K562 (cell line): ENCODE measurements at regions not wholly inside any gene's neighbourhood (a gene's known extent, or its start where the extent isn't known, plus 50 kb on each side); places are given as distances from the start of the nearest gene placed in this dataset.

Source experiments
- ATAC-seq: fragments of 200-7000 bp; cut with Tn5 transposase; 3 replicates; pipeline ENCODE4 v1.9.1; 2020; ENCODE audit warnings: moderate library complexity
- BruUV-seq: library from RNA; stranded (reverse); fragments of 400-500 nt; replicated peaks from 2 replicates; lab custom pipeline; 2021; lab: Mats Ljungman, UMichigan
- CTCF ChIA-PET: fragments of 300-600 bp; formaldehyde crosslinking; extraction: SDS; loops from one replicate; lab custom pipeline; 2021; ENCODE audit warnings: low intra/inter-chr PET ratio; lab: Yijun Ruan, JAX
- POLR2A ChIA-PET: fragments of 300-600, 350-650 bp; sonication (Branson Sonifier 250); formaldehyde crosslinking; extraction: SDS; loops from one replicate; lab custom pipeline; 2021; ENCODE audit warnings: antibody characterized with exemption, inconsistent platforms; lab: Yijun Ruan, JAX
- DNase-seq, 4 experiments: peaks; one replicate each; pipeline versions ENCODE4 v3.0.0 to v3.0.0-alpha.2; 2011 to 2018; ENCODE audit warnings: low spot score in 3 of 4, mixed read lengths in 3 of 4; ENCODE audit errors: extremely low read depth in 1 of 4
- FAIRE-seq: peaks from 2 replicates; lab custom pipeline; 2011; peaks lifted over from hg19 to GRCh38; lab: Jason Lieb, UNC
- H2AFZ ChIP-seq: 2 replicates; pipeline ENCODE4 v1.6.0; 2011; ENCODE audit warnings: low read depth, low read length, control low read depth, inconsistent platforms
- H3K27ac ChIP-seq: fragments of 200-600 bp; 3 replicates; pipeline ENCODE4 v1.8.0; 2011; ENCODE audit warnings: low read depth, mild to moderate bottlenecking, control low read depth, inconsistent platforms, low read length, moderate library complexity, mixed read lengths; ENCODE audit errors: extremely low read depth
- H3K27me3 ChIP-seq, 2 experiments: fragments of 300-600 bp in 1 of 2; 2 replicates in 1 of 2; 3 replicates in 1 of 2; pipeline versions ENCODE4 v1.6.0 to v1.8.0; 2011; ENCODE audit warnings: inconsistent platforms in 2 of 2, low read length in 2 of 2, mild to moderate bottlenecking in 1 of 2, mixed read lengths in 1 of 2, moderate library complexity in 1 of 2; ENCODE audit not compliant: control insufficient read depth in 2 of 2, insufficient read depth in 2 of 2
- H3K36me3 ChIP-seq: fragments of 300-600 bp; 3 replicates; pipeline ENCODE4 v1.8.0; 2011; ENCODE audit warnings: mild to moderate bottlenecking, low read length, inconsistent platforms; ENCODE audit not compliant: control insufficient read depth, insufficient read depth
- H3K4me1 ChIP-seq, 2 experiments: fragments of 200-600 bp in 1 of 2; replicated peaks in 1 of 2; 2 replicates in 1 of 2; 3 replicates in 1 of 2; pipeline versions ENCODE4 v1.5.1 to v1.8.0; 2011; ENCODE audit warnings: inconsistent platforms in 2 of 2, low read length in 2 of 2, mild to moderate bottlenecking in 1 of 2, mixed read lengths in 1 of 2, moderate library complexity in 1 of 2; ENCODE audit not compliant: control insufficient read depth in 2 of 2, insufficient read depth in 2 of 2
- H3K4me2 ChIP-seq: 2 replicates; pipeline ENCODE4 v1.6.1; 2011; ENCODE audit warnings: low read length, control low read depth, inconsistent platforms, mixed read lengths; ENCODE audit not compliant: insufficient read depth
- H3K4me3 ChIP-seq: fragments of 200-600 bp; sonication (generic), shearing (Covaris generic); 2 replicates; pipeline ENCODE4 v1.5.1; 2016; ENCODE audit warnings: control low read depth, inconsistent platforms
- H3K79me2 ChIP-seq: fragments of 200-600 bp; 3 replicates; pipeline ENCODE4 v1.8.0; 2011; ENCODE audit warnings: low read length, inconsistent platforms; ENCODE audit not compliant: control insufficient read depth, insufficient read depth
- H3K9ac ChIP-seq, 2 experiments: 2 replicates each; pipeline versions ENCODE4 v1.6.0 to v1.6.1; 2011; ENCODE audit warnings: low read depth in 2 of 2, low read length in 2 of 2, control low read depth in 1 of 2, inconsistent platforms in 1 of 2, mild to moderate bottlenecking in 1 of 2, mixed read lengths in 1 of 2; ENCODE audit not compliant: insufficient read depth in 1 of 2
- H3K9me1 ChIP-seq: one replicate; pipeline ENCODE4 v1.6.0; 2011; ENCODE audit warnings: inconsistent platforms, mild to moderate bottlenecking, low read length, moderate library complexity; ENCODE audit not compliant: control insufficient read depth, insufficient read depth
- H3K9me3 ChIP-seq: replicated peaks from 2 replicates; pipeline ENCODE4 v1.5.1; 2011; ENCODE audit warnings: low read depth, low read length, inconsistent platforms; ENCODE audit not compliant: control insufficient read depth, insufficient read depth
- H4K20me1 ChIP-seq: replicated peaks from 2 replicates; pipeline ENCODE4 v1.6.1; 2011; ENCODE audit warnings: low read length, inconsistent platforms, mixed read lengths; ENCODE audit not compliant: control insufficient read depth, insufficient read depth
- BRD4 ChIP-seq: fragments of 200-600 bp; sonication (generic); IDR thresholded peaks from 2 replicates; pipeline ENCODE4 v1.6.1; 2017; ENCODE audit warnings: inconsistent platforms
- CAMTA2 ChIP-seq: fragments of 250-450 bp; sonication (Bioruptor Pico); conservative IDR thresholded peaks from 2 replicates; pipeline ENCODE4 v1.5.1; 2022
- FIP1L1 ChIP-seq: fragments of 200-400 bp; formaldehyde crosslinking; IDR thresholded peaks from 2 replicates; pipeline ENCODE4 v1.6.1; 2018; ENCODE audit warnings: mild to moderate bottlenecking, low read depth, low read length; ENCODE audit not compliant: poor library complexity, severe bottlenecking
- HCFC1 ChIP-seq: IDR thresholded peaks from 2 replicates; pipeline ENCODE4 v1.6.1; 2012; ENCODE audit warnings: low read depth, low read length, improper control_type of control experiment
- RHOXF2B ChIP-seq: fragments of 250-450 bp; sonication (Bioruptor Pico); conservative IDR thresholded peaks from 2 replicates; pipeline ENCODE4 v1.5.1; 2021
- SAFB2 ChIP-seq: fragments of 200-400 bp; formaldehyde crosslinking; IDR thresholded peaks from 2 replicates; pipeline ENCODE4 v1.6.1; 2018; ENCODE audit warnings: borderline replicate concordance, low read length, low read depth, moderate library complexity; ENCODE audit not compliant: severe bottlenecking
- SMARCC2 ChIP-seq: fragments of 450-650 bp; IDR thresholded peaks from 2 replicates; pipeline ENCODE4 v1.6.1; 2017; ENCODE audit warnings: antibody characterized with exemption, moderate library complexity, mild to moderate bottlenecking, low read depth
- ZNF224 ChIP-seq: sonication (generic); formaldehyde crosslinking; IDR thresholded peaks from 2 replicates; pipeline ENCODE4 v1.8.0; 2022; ENCODE audit warnings: mild to moderate bottlenecking, missing genetic modification reagents
- ZNF586 ChIP-seq: fragments of 450-650 bp; formaldehyde crosslinking; conservative IDR thresholded peaks from 2 replicates; pipeline ENCODE4 v1.4.0; 2020; ENCODE audit warnings: mild to moderate bottlenecking, moderate library complexity
- ZSCAN29 ChIP-seq: fragments of 450-650 bp; IDR thresholded peaks from 2 replicates; pipeline ENCODE4 v1.6.1; 2017
- WGBS: fragments of 100-300 bp; shearing (Covaris generic); methylation state at CpG from one replicate; pipeline ENCODE4 v1.1.6; 2016; ENCODE audit warnings: low coverage, mixed read lengths; ENCODE audit not compliant: insufficient coverage; ENCODE audit errors: missing lambda C conversion rate; 5-methylcytosine and 5-hydroxymethylcytosine counted together
- in situ Hi-C: fragments of 300-500 bp; cut with MboI; formaldehyde crosslinking; loops from 4 replicates; pipeline ENCODE4 v1.15.0; 2018; ENCODE audit warnings: inconsistent platforms, mixed read lengths
- intact Hi-C: fragments of 100-400 bp; cut with micrococcal nuclease; formaldehyde crosslinking; loops from 2 replicates; pipeline ENCODE4 v1.14.2; 2022
- TF ChIP-seq, protein P1 (sequence below): fragments of 250-450 bp; sonication (Bioruptor Pico); IDR thresholded peaks from 2 replicates; pipeline ENCODE4 v1.8.0; 2022; ENCODE audit warnings: moderate library complexity, mild to moderate bottlenecking, inconsistent platforms
- TF ChIP-seq, protein P2 (sequence below): sonication (generic); IDR thresholded peaks from 2 replicates; pipeline ENCODE4 v1.6.1; 2016
- TF ChIP-seq, protein P3 (sequence below), 2 experiments: fragments of 450-650 bp; conservative IDR thresholded peaks; 2 replicates each; pipeline ENCODE4 v1.6.1; 2017; ENCODE audit warnings: mild to moderate bottlenecking in 2 of 2, moderate library complexity in 2 of 2
- TF ChIP-seq, protein P4 (sequence below): fragments of 450-650 bp; IDR thresholded peaks from one replicate; pipeline ENCODE4 v1.6.1; 2018; ENCODE audit warnings: mild to moderate bottlenecking, moderate library complexity; ENCODE audit not compliant: partially characterized antibody

DNA sequence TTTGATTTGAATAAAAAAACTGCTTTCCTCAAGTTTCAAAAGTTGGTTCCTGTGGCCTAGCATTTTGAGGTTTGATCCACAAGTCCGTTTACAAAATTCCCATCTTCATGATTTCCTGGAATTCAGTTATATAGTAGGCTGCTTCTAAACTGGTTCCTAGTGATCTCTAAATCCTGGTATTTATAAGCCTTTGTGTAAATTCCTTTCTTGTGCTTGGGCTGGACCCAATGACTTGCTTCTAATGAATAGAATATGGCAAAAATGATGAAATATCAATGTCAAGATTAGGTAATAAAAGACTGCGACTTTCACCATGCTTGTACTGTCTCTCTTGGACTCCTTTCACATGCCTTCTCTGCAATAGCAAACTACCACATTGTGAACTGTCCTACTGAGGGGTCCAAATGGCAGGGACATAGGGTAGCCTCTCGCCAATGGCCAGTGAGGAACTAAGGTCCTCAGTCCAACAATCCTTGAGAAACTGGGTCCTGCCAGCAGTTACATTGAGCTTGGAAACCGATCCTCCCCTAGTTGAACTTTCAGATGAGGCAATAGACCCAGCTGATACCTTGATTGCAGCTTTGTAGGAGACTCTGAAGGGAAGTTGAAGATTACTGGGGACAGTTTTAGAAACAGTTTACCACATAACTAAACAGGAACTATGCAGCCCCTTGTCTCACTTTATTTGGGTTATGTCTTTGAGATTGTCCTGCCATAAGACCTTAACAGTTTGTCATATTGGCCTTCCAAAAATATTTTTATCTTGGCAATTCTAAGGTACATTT is 303.9 kb upstream of the TBC1D5 start:
- ChIA-PET CTCF (no interaction called here), POLR2A (interaction anchor here (0.6 kb wide), 2 partner anchors 17 to 36 kb away, joined by 3 to 4 read pairs; no protein-coding TSS in a partner anchor)
- no TSS peak for BruUV-seq
- Histone ChIP-seq H3K9me3 (no peaks in the 10 kb centered on the region), H3K36me3 (no peaks in the 10 kb centered on the region), H3K27ac (no peak overlapping the region), H3K4me1 (no peaks in the 10 kb centered on the region), H4K20me1 (no peaks in the 10 kb centered on the region), H3K4me2 (no peak overlapping the region), H3K9me1 (no peaks in the 10 kb centered on the region), H3K9ac (no peak overlapping the region), H3K4me3 (no peak overlapping the region), H3K27me3 (no peaks in the 10 kb centered on the region), H2AFZ (no peak overlapping the region), H3K79me2 (no peaks in the 10 kb centered on the region)
- TF ChIP-seq ZNF586 (CRISPR knock-in tag) (no peak), SMARCC2 (no peak), ZSCAN29 (no peak), FIP1L1 (no peak), ZNF224 (no peak), CAMTA2 (no peak), SAFB2 (no peak), BRD4 (no peak), HCFC1 (no peak), RHOXF2B (CRISPR knock-in tag) (no peak)
- TF ChIP-seq, protein P1, sequence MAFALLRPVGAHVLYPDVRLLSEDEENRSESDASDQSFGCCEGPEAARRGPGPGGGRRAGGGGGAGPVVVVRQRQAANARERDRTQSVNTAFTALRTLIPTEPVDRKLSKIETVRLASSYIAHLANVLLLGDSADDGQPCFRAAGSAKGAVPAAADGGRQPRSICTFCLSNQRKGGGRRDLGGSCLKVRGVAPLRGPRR (CRISPR knock-in tag) = no peak
- TF ChIP-seq, protein P2, sequence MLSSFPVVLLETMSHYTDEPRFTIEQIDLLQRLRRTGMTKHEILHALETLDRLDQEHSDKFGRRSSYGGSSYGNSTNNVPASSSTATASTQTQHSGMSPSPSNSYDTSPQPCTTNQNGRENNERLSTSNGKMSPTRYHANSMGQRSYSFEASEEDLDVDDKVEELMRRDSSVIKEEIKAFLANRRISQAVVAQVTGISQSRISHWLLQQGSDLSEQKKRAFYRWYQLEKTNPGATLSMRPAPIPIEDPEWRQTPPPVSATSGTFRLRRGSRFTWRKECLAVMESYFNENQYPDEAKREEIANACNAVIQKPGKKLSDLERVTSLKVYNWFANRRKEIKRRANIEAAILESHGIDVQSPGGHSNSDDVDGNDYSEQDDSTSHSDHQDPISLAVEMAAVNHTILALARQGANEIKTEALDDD = no peak
- TF ChIP-seq, protein P3, sequence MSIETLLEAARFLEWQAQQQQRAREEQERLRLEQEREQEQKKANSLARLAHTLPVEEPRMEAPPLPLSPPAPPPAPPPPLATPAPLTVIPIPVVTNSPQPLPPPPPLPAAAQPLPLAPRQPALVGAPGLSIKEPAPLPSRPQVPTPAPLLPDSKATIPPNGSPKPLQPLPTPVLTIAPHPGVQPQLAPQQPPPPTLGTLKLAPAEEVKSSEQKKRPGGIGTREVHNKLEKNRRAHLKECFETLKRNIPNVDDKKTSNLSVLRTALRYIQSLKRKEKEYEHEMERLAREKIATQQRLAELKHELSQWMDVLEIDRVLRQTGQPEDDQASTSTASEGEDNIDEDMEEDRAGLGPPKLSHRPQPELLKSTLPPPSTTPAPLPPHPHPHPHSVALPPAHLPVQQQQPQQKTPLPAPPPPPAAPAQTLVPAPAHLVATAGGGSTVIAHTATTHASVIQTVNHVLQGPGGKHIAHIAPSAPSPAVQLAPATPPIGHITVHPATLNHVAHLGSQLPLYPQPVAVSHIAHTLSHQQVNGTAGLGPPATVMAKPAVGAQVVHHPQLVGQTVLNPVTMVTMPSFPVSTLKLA (conservative IDR thresholded peaks at IDR 0.05) = no peak
- TF ChIP-seq, protein P4, sequence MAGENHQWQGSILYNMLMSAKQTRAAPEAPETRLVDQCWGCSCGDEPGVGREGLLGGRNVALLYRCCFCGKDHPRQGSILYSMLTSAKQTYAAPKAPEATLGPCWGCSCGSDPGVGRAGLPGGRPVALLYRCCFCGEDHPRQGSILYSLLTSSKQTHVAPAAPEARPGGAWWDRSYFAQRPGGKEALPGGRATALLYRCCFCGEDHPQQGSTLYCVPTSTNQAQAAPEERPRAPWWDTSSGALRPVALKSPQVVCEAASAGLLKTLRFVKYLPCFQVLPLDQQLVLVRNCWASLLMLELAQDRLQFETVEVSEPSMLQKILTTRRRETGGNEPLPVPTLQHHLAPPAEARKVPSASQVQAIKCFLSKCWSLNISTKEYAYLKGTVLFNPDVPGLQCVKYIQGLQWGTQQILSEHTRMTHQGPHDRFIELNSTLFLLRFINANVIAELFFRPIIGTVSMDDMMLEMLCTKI = no peak
- WGBS = 4% methylated on average over 4 of the region's 4 CpGs
- FAIRE-seq = no peak
- DNase-seq = no peak
- in situ Hi-C loops = no loop called here
- no peak for ATAC-seq
- intact Hi-C loops = no loop called here
